Astrocyte of the spinal cord (primary cell): ENCODE measurements at regions not wholly inside any gene's neighbourhood (a gene's known extent, or its start where the extent isn't known, plus 50 kb on each side); places are given as distances from the start of the nearest gene placed in this dataset.

Experiments
- DNase-seq: peaks from one replicate; pipeline ENCODE4 v3.0.0; 2011; ENCODE audit warnings: low read depth, low spot score
- H3K4me3 ChIP-seq: 2 replicates; pipeline ENCODE4 v1.5.1; 2011; ENCODE audit warnings: low read depth, mild to moderate bottlenecking, low read length, moderate library complexity
- CTCF ChIP-seq: IDR thresholded peaks from 2 replicates; pipeline ENCODE4 v1.5.1; 2012; ENCODE audit warnings: low read depth, mild to moderate bottlenecking, low read length, inconsistent platforms
- in situ Hi-C: cut with HindIII; loops from 2 replicates; pipeline ENCODE4 v1.10.0; 2017; ENCODE audit warnings: low sequenced_read_pairs

- no peak overlapping the region for H3K4me3 ChIP-seq
- in situ Hi-C loops = no loop called here
- TF ChIP-seq CTCF = no peak
These were observed 760.5 kb downstream of the SATB2 start for GRCh38 chr2:198697218-198697617.

GRCh38 chr2:198695879-198696278 is 761.9 kb downstream of the SATB2 start:
- no peak for DNase-seq
- in situ Hi-C loops = no loop called here
- no peak for TF ChIP-seq CTCF
- no peak overlapping the region for H3K4me3 ChIP-seq

More at GRCh38 chr2:198697218-198697617, 760.5 kb downstream of the SATB2 start:
- DNase-seq = no peak

GRCh38 chr2:198692907-198693510 is 764.7 kb downstream of the SATB2 start:
- DNase-seq = no peak
- in situ Hi-C loops = no loop called here
- no peak for TF ChIP-seq CTCF
- H3K4me3 ChIP-seq = no peak overlapping the region

- no peak for DNase-seq
- in situ Hi-C loops = no loop called here
- H3K4me3 ChIP-seq = no peak overlapping the region
- no peak for TF ChIP-seq CTCF
These were observed 766.5 kb downstream of the SATB2 start for GRCh38 chr2:198691236-198691635.

GRCh38 chr2:198664321-198664720 is 793.4 kb downstream of the SATB2 start:
- DNase-seq = no peak
- in situ Hi-C loops = no loop called here

GRCh38 chr2:198662905-198663304 is 794.8 kb downstream of the SATB2 start:
- no peak overlapping the region for H3K4me3 ChIP-seq
- no peak for TF ChIP-seq CTCF
- in situ Hi-C loops = no loop called here
- no peak for DNase-seq

More at GRCh38 chr2:198664321-198664720, 793.4 kb downstream of the SATB2 start:
- TF ChIP-seq CTCF = no peak
- no peak overlapping the region for H3K4me3 ChIP-seq
